Stimulated activated CD4-positive, alpha-beta T cell treated with anti-CD3 and anti-CD28 coated beads, Interleukin-4, amount 100 ng/mL, for 48 hours (primary cell): ENCODE measurements at regions not wholly inside any gene's neighbourhood (a gene's known extent, or its start where the extent isn't known, plus 50 kb on each side); places are given as distances from the start of the nearest gene placed in this dataset.

Source experiments
- DNase-seq, 2 donors: peaks; one replicate each; pipeline ENCODE4 v3.0.0-alpha.2; 2020; ENCODE audit warnings: low read depth in 2 of 2

DNA sequence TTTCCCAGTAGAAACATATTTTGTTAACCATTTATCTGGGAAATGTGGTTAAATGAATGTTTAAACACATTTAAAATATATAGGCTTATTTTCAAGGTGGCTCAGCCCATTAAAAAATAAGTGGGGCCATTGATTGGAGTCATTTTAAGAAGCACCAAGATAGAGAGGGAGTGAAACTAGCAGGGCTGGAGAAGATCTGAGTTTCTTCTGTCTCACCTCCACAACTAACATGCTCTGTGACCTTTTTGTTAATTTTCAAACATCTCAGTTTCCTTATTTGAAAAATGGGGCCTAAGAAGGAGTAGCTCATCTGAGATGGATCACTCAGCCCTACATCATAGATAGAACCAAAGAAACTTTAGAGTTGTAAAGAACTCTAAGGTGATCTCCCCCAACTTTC, 254.8 kb downstream of the KCNS3 start:
- DNase-seq = no peak

DNA sequence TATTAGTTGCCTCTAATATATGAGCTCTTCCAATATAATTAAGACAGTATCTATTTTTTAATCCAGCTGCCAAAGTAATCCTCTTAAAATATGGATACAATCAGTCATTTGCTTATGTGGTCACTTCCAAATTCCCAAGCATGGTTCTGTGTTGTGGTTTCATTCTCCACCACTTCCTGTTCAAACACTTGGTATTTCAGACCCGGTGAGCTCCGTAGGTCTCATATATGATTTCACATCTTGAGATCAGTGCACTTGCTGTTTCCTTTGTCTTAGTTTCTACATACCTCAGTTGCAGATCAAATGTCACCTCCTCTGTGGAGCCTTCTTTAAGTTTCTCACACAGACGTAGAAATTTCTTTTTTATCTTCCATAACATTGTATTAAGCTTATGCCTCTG, 254.2 kb downstream of the KCNS3 start:
- no peak for DNase-seq

DNA sequence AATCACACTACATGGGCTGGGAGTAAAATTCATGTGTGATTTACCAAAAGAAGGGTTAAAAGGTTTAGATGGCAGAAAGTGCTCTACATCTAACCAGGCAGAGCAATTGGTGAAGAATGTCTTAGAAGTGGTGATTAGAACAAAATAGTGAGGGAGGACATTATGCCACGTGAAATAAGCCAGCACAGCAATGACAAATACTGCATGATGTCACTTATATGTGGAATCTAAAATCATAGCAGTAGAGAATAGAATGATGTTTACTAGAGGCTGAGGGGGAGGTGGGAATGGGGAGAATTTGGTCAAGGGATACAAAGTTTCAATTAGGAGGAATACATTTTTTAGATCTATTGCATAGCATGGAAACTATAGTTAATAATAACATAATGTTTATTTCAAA, 253.3 kb downstream of the KCNS3 start:
- DNase-seq = no peak

- DNase-seq = no peak
These were observed 250.9 kb downstream of the KCNS3 start for GRCh38 chr2:18129348-18129747.

- DNase-seq = no peak
These were observed 246.8 kb downstream of the KCNS3 start for GRCh38 chr2:18125303-18125702.

GRCh38 chr2:18124116-18124835, 245.8 kb downstream of the KCNS3 start:
- no peak for DNase-seq

GRCh38 chr2:18123577-18123976, 245.1 kb downstream of the KCNS3 start:
- no peak for DNase-seq

DNA sequence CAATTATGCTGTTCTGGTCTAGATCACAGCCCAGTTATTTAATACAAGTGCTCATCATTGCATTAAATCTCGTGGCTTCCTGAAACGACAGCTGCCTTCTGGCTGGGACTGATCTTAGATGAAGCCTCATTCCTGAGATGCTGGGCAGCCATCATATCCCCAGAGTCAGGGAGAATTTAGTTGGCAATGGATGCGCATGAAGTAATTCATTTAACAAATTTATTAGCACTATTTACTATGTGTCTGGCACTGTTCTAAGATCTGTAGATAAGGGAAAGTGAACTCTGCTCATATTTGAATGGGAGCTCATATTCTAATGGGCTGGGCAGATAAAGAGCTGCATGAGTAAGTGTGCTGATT, 244.7 kb downstream of the KCNS3 start:
- DNase-seq = no peak

- no peak for DNase-seq
These were observed 244.2 kb downstream of the KCNS3 start for GRCh38 chr2:18122544-18123210.

DNA sequence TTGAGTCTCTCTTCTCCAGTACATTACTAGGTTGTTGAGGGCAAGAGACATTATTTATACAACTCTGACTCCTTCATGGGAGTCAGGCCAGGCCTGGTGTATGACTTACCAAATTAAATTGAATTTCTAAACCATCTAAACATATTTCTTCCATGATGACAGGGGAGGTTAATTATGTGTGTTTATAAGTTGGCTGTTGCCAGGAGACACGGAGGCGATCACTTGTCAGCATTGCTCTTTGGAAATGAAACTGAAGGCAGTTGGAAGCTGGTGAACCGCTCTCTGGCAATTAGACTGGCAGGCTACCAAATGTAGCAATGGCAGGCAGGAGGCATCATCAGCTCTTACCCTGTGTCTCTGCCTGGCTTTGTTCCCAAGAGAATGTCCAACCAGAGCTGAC, 241.4 kb downstream of the KCNS3 start:
- DNase-seq = no peak

- DNase-seq = no peak
These were observed 240.2 kb downstream of the KCNS3 start for GRCh38 chr2:18118703-18119102.

GRCh38 chr2:18117592-18117991, 239.1 kb downstream of the KCNS3 start:
- DNase-seq = no peak

- no peak for DNase-seq
These were observed 231.8 kb downstream of the KCNS3 start for GRCh38 chr2:18110222-18110621.

DNA sequence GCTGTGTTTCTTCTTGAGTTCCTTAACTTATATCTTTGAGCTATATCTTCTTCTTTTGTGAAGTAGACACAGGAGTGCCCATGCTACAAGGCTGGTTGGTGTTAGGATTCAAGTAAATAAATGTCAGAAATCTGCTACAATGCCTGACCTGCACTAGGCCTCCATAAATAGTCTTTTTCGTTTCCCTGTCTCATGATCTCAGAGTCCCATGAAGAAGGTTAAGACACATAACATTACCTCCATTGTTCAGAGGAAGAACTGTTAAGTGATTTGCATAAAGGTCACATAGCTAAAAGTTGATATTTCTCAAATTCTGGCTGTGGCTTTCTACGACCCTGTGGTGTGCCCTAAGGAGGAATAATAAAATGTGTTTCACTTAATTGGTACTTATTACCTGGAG, 228.4 kb downstream of the KCNS3 start:
- DNase-seq = no peak

GRCh38 chr2:18105929-18106328, 227.5 kb downstream of the KCNS3 start:
- no peak for DNase-seq

DNA sequence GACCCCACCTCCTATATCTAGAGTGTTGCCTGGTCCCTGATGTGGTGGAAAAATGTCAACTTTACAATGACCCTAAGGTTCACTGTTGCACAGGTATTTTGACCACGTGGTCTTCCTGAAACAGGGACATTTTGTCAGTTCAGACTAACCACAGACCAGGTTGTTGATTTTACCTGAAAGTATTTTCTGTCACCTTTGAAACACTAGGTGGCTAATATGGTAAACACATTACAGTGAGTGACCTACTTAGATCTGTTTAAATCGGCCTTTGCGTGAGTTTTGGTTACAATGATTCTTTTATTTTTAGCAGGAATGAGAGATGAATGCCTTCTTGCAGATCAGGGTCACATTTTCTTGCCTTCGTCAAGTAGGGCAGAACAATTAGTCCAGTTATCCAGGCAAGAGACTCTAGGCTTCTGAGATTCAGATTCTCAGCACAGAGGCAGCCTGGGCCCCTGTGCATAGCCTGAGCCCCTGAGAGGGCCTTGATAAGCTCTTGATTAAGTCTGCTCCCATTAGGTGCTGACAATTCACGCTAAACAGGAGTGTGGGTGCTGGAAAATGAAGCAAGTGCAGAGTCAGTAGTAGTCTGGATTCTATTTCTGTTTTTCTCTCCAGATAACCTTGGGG, 226.2 kb downstream of the KCNS3 start:
- DNase-seq = no peak

- no peak for DNase-seq
These were observed 218.5 kb downstream of the KCNS3 start for GRCh38 chr2:18096836-18097405.

DNA sequence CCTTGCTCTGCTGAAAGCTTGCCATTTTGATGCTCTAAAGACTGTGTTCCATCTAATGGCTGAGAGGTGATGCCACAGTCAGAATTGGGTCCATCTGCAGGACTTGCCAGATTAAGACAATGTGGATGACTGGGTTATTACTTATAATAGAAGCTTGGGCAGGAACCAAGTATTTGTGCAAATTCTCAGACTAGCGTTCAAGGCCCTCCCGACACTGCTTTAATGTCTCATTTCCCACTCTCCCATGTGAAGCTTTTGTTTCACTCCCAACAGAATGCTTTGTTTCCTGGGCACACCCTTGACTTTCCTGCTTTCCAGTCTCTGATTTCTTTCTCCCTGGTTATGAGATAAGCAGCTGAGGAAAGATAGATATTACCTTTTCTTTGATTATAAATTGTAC, 215.8 kb downstream of the KCNS3 start:
- no peak for DNase-seq

DNA sequence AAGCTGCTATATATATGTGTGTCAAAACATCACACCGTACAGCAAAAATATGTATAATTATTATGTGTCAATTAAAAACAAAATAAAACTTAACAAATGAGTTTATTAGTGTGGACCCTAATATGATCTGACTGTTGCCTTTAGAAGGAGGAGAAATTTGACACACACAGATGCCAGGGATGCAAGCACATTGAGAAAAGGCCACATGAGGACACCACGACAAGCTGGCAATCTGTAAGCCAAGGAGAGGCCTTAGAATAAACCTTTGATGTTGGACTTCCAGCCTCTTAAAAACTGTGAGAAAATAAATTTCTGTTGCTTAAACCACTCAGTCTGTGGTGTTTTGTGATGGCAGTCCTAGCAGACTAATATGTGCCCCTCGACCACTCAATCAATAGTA, 214.7 kb downstream of the KCNS3 start:
- DNase-seq = no peak

DNA sequence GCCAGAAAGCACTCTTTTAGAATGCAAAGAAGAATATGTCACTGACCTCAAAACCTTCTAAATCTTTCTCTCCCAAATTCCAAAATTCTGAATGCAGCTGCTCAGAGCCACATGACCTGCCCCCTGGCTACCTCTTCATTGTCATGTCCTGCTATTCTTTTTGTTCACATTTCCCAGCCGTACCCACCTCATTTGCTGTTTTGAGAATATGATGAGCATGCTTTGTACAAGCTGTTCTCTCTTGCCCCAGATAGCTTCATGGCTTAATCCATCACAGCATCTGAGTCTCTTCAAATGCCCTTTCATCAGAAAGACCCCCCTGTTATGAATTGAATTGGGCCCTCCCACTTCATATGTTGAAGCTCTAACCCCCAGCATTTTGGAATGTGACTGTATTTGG, 214.3 kb downstream of the KCNS3 start:
- DNase-seq = no peak

GRCh38 chr2:18085593-18085992, 207.1 kb downstream of the KCNS3 start:
- DNase-seq = no peak

DNA sequence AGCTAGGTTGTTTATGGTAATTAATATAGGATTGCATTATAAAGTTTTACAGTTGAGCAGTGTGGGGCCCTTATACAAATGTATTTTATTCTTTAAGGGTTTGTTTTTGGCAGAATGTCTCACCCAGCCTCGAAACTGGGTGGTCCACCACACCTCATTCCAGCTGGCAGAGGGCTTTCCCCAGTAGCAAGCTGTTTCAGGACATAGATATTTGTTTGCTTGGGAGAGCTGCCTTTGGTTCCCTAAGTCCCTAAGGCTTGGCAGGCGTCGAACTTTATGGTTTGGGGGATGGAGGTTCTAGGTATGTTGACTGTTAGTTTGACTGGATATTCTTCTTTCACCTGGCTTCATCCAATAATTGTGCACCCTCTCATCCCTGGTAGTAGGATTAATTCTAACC, 205.9 kb downstream of the KCNS3 start:
- DNase-seq = no peak

DNA sequence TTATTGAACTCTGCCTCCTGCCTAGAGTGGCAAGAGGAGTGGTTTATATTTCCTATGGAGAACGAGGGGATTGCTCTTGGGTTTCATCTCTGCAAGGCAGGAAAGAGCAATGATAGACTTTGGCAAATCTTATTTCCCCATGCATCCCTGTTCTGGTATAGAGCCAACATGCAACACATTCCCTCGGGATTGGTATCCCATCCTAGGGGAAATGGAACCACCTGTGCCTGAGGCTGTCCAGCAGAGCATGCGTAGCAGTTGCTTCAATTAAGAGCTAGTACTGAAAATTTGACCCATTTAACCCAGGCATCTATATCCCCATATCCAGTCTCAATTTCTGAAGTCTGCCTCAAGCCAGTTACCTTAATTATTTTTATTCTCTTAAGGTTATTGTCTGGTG, 205.3 kb downstream of the KCNS3 start:
- no peak for DNase-seq
